LNCAP (cell line): ENCODE measurements at regions not wholly inside any gene's neighbourhood (a gene's known extent, or its start where the extent isn't known, plus 50 kb on each side); places are given as distances from the start of the nearest gene placed in this dataset.

Source experiments
- TF ChIP-seq, protein P1 (sequence below): fragments of 450-650 bp; IDR thresholded peaks from 2 replicates; pipeline ENCODE4 v1.5.1; 2017; ENCODE audit warnings: mild to moderate bottlenecking

DNA sequence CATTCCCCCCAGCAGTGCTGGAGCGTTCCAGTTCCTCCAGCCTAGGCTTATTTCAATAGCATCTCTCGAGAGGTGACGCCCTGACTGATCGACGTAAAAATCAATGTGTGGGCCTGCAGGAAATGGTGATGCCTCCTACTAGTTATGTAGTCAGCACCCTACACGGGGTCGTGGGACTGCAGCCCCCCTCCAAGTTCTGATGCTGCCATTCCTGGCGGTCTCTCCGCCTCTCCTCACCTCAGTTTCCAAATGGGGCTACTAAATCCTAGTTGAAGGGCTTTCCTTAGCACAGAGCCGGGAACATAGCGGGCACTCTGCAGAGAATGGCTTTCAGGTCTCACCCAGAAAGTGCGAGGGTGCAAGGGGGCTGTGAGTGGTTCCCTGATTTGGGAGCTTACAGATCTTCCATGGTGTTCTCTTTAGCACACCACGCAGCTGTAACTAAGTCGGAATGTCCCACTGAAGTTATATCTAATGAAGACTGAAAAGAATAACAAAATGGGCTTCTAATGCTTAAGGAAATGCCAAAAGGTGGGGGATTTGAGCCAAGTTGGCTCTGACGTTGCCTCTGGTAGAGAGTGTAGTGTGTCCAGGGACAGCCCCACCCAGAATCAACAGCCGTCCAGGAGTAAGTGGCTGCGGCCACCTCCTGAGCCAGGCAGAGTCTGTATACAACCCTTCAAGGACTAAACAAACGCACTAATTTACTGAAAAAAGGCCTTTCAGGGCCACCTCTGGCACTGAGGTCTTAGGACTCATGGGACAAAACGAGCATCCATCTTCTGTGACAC lies 299.7 kb upstream of the FOXF1 start:
- TF ChIP-seq, protein P1, sequence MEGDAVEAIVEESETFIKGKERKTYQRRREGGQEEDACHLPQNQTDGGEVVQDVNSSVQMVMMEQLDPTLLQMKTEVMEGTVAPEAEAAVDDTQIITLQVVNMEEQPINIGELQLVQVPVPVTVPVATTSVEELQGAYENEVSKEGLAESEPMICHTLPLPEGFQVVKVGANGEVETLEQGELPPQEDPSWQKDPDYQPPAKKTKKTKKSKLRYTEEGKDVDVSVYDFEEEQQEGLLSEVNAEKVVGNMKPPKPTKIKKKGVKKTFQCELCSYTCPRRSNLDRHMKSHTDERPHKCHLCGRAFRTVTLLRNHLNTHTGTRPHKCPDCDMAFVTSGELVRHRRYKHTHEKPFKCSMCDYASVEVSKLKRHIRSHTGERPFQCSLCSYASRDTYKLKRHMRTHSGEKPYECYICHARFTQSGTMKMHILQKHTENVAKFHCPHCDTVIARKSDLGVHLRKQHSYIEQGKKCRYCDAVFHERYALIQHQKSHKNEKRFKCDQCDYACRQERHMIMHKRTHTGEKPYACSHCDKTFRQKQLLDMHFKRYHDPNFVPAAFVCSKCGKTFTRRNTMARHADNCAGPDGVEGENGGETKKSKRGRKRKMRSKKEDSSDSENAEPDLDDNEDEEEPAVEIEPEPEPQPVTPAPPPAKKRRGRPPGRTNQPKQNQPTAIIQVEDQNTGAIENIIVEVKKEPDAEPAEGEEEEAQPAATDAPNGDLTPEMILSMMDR, result no peak

DNA sequence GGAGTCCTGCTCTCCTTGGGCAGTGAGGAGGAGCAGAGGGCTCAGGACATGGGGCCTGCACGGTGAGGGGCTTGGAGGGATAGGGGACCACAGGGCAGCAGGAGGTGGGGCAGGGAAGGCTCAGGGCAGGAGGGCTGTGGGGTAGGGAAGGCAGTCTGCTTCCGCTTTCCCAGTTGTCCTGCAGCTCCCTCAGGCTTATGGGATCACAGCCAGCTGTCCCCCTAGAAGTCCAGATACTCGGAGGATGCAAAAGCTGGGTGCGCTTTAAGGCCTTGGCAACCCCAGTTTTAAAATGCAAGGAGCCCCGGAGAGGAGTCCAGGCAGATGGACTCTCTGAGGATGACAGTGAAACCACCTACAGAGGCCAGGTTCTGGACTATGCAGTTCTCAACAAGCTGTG lies 299.1 kb upstream of the FOXF1 start:
- TF ChIP-seq, protein P1, result no peak

DNA sequence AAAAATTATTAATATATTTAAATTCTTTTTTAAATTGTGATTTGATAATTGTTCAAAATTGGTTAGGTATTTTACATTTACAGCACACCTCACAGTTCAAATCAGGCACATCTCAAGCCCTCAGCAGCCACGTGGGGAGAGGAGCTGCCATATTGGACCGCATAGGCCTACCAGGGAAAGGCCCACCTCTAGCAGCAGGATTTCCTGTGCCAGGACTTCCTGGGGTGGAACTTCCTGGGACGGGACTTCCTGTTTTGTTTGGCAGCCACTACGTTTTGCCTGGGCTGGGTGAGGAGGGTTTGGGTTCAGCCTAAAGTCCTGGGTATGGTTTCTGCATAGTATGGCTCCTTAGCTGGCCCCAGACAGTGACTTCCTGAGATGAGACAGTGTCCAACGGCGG lies 298.5 kb upstream of the FOXF1 start:
- TF ChIP-seq, protein P1, result no peak

DNA sequence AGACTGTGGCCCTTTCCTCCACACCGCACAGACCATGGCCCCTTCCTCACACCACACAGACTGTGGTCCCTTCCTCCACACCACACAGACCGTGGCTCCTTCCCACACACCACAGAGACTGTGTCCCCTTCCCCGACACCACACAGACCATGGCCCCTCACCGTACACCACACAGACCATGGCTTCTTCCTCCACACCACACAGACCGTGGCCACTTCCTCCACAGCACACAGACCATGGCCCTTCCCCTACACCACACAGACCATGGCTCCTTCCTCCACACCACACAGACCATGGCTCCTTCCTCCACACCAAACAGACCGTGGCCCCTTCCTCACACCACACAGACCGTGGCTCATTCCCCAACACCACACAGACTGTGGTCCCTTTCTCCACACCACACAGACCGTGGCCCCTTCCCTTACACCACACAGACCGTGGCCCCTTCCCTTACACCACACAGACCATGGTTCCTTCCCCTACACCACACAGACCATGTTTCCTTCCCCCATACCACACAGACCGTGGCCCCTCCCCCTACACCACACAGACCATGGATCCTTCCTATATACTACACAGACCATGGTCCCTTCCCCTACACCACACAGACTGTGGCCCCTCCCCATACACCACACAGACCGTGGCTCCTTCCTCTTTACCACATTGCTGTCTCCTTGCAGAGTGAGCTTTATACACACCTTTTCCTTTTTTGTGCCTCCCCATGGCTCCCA lies 297.5 kb upstream of the FOXF1 start:
- TF ChIP-seq, protein P1, result no peak

DNA sequence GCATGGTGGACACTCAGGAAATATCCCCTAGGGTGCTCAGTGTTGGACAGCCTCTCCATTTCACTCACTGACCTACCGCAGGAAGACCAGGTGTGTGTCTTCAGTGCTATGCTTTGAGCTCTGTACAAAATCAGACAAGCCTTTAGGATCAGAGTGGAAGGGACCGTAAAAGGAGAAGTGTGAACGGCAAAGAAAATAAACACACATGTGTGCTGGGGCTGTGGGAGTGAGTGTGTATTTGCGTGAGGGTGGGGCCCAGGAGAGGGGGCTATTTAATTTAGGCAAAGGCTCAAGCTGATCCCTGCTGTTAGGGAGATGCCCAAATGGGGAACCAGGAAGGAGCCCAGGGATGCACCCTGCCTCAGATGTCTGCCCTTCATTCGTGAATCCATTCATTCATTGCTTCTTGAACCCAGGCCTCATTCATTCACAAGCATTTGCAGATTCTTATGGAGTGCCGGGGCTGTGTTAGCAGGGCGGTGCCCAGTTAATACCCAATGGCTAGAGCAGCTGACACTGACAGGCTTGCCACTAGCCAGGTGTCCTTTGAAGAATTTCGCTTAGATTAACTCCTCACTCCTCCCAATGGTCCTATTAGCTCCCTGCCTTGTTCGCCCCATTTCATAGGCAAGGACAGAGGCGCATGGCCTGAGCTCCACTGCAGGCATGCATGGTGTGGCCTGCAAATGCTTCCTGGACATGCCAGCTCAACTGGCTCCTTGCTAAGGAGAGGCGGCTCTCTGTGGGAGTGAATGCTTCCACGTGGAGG lies 296.7 kb upstream of the FOXF1 start:
- TF ChIP-seq, protein P1, result no peak

DNA sequence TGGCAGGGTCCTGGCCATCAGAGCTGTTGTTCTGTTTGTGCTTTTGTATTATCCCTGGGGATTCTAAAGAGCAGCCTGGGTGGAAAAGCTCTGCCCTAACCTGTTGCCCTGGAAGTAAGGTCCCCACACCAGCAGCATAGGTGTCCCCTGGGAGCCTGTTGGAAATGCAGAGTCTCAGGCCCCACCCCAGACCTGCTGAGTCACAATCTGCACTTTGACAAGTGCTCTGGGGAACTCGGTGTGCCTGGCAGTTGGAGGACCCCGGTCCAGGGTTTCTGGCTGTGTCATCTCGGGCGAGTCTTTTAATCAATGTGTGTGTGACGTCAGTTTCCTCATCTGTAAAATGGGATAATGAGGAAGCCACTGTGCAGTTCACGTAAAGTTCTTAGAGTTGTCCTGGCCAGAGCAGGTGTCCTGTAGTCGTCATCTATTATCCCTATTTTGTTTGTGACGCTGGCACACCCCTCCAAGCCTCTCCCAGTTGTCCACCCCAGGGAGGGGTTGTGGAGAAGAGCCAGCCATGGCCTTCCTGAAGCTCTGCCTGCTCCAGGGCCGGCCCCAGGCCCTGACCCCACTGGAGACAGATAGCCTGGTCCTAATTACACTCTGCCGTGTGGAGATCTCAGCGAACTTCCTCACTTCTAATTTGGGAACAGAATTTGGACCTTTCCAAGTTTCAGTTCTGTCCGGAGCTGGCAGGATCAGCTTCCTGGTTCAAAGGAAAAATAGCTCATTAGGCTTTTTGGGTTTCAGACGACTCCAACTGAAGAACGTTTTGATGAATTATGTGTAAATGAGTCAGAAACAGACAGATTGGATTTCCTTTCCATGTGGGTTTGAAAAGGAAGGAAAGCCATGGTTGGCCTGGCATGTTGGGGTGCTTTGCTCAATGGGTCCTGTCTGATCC lies 295.7 kb upstream of the FOXF1 start:
- TF ChIP-seq, protein P1, result no peak
